B cell (primary cell): ENCODE measurements at regions not wholly inside any gene's neighbourhood (a gene's known extent, or its start where the extent isn't known, plus 50 kb on each side); places are given as distances from the start of the nearest gene placed in this dataset.
"Not testable (repeated sequence)": the region's sequence is repeated elsewhere in the genome, so short reads cannot be mapped to it uniquely, and the experiment has no call there.

ENCODE experiments used
- ATAC-seq: fragments of 200-7000 bp; cut with Tn5 transposase; one replicate; pipeline ENCODE4 v1.10.0; 2021; ENCODE audit warnings: low read depth, mild to moderate bottlenecking, moderate number of reproducible peaks, moderate library complexity
- CTCF ChIA-PET: fragments of 350-600 bp; sonication (Branson Sonifier 250); formaldehyde crosslinking; loops from one replicate; lab custom pipeline; 2021; ENCODE audit warnings: antibody characterized with exemption, inconsistent platforms; lab: Charles Lee
- POLR2A ChIA-PET: fragments of 350-600 bp; sonication (Branson Sonifier 250); formaldehyde crosslinking; loops from one replicate; lab custom pipeline; 2021; ENCODE audit warnings: antibody characterized with exemption; lab: Charles Lee
- DNase-seq: peaks from one replicate; pipeline ENCODE4 v3.0.0; 2013
- H2AFZ ChIP-seq: 2 replicates; pipeline ENCODE4 v1.6.1; 2012; ENCODE audit warnings: mild to moderate bottlenecking, low read depth, low read length; ENCODE audit not compliant: insufficient read depth, poor library complexity, severe bottlenecking
- H3K27ac ChIP-seq, 2 donors: 1 replicate in 1 of 2; 2 replicates in 1 of 2; pipeline ENCODE4 v1.5.1; 2012 to 2013; ENCODE audit warnings: low read length in 2 of 2, mild to moderate bottlenecking in 2 of 2, moderate library complexity in 1 of 2
- H3K27me3 ChIP-seq, 4 experiments: fragments of 200-600 bp in 1 of 4; sonication (generic) in 1 of 4; replicated peaks in 1 of 4; 1 replicate in 2 of 4; 2 replicates in 2 of 4; pipeline versions ENCODE4 v1.6.1 to v1.7.0; 2013 to 2016; ENCODE audit warnings: low read length in 3 of 4, mild to moderate bottlenecking in 2 of 4, mixed read lengths in 1 of 4, moderate library complexity in 1 of 4; ENCODE audit not compliant: insufficient read depth in 4 of 4, control insufficient read depth in 3 of 4; ENCODE audit errors: control extremely low read depth in 1 of 4
- H3K36me3 ChIP-seq, 2 experiments: replicated peaks in 1 of 2; 1 replicate in 1 of 2; 2 replicates in 1 of 2; pipeline versions ENCODE4 v1.6.1 to v1.7.1; 2013; ENCODE audit warnings: low read length in 1 of 2; ENCODE audit not compliant: insufficient read depth in 2 of 2, control insufficient read depth in 1 of 2; ENCODE audit errors: control extremely low read depth in 1 of 2, extremely low read depth in 1 of 2
- H3K4me1 ChIP-seq, 2 donors: fragments of 200-600 bp in 1 of 2; sonication (generic) in 1 of 2; 1 replicate in 1 of 2; 2 replicates in 1 of 2; pipeline versions ENCODE4 v1.5.1 to v1.6.1; 2013 to 2017; ENCODE audit warnings: low read length in 2 of 2; ENCODE audit not compliant: control insufficient read depth in 2 of 2, insufficient read depth in 2 of 2
- H3K4me2 ChIP-seq: replicated peaks from 2 replicates; pipeline ENCODE3; 2012; ENCODE audit warnings: mild to moderate bottlenecking, low read depth, low read length; ENCODE audit not compliant: poor library complexity, severe bottlenecking
- H3K4me3 ChIP-seq, 5 experiments: fragments of 200-600 bp in 1 of 5; sonication (generic) in 1 of 5; 1 replicate in 3 of 5; 2 replicates in 2 of 5; pipeline versions ENCODE4 v1.5.1 to v1.7.0; 2011 to 2016; ENCODE audit warnings: low read length in 4 of 5, mild to moderate bottlenecking in 4 of 5, low read depth in 2 of 5, control low read depth in 1 of 5, moderate library complexity in 1 of 5; ENCODE audit not compliant: insufficient read depth in 1 of 5; ENCODE audit errors: control extremely low read depth in 1 of 5, extremely low read depth in 1 of 5
- H3K79me2 ChIP-seq: fragments of 200-600 bp; sonication (generic); one replicate; pipeline ENCODE4 v1.6.0; 2016; ENCODE audit warnings: low read length; ENCODE audit not compliant: control insufficient read depth, insufficient read depth
- H3K9ac ChIP-seq: fragments of 200-600 bp; sonication (generic); 2 replicates; pipeline ENCODE4 v1.6.1; 2017; ENCODE audit warnings: mild to moderate bottlenecking, low read length, moderate library complexity
- H3K9me3 ChIP-seq, 3 donors: one replicate each; pipeline versions ENCODE4 v1.6.1 to v1.7.1; 2013; ENCODE audit warnings: low read length in 2 of 3; ENCODE audit not compliant: control insufficient read depth in 2 of 3, insufficient read depth in 1 of 3; ENCODE audit errors: control extremely low read depth in 1 of 3
- H4K20me1 ChIP-seq: 2 replicates; pipeline ENCODE4 v1.6.0; 2012; ENCODE audit warnings: mild to moderate bottlenecking, low read length; ENCODE audit not compliant: insufficient read depth, control insufficient read depth, poor library complexity, severe bottlenecking
- H3K27ac Mint-ChIP-seq: one replicate; pipeline ENCODE4 v1.8.0; 2021; ENCODE audit warnings: mixed read lengths
- H3K27me3 Mint-ChIP-seq: one replicate; pipeline ENCODE4 v1.8.0; 2021; ENCODE audit warnings: mixed read lengths
- H3K4me1 Mint-ChIP-seq: one replicate; pipeline ENCODE4 v1.8.0; 2021; ENCODE audit warnings: mixed read lengths
- H3K4me3 Mint-ChIP-seq: one replicate; pipeline ENCODE4 v1.8.0; 2021; ENCODE audit warnings: mixed read lengths
- H3K9me3 Mint-ChIP-seq: one replicate; pipeline ENCODE4 v1.8.0; 2022; ENCODE audit warnings: mixed read lengths; ENCODE audit not compliant: insufficient read depth
- EZH2 ChIP-seq: IDR thresholded peaks from 2 replicates; pipeline ENCODE4 v1.6.1; 2012; ENCODE audit warnings: borderline replicate concordance, low read depth, mild to moderate bottlenecking, moderate library complexity, low read length; ENCODE audit not compliant: insufficient read depth, poor library complexity, severe bottlenecking
- WGBS: methylation state at CpG from one replicate; pipeline ENCODE4 v1.1.5; 2013; ENCODE audit warnings: missing lambda C conversion rate; ENCODE audit not compliant: insufficient coverage; 5-methylcytosine and 5-hydroxymethylcytosine counted together
- intact Hi-C: fragments of 100-400 bp; cut with micrococcal nuclease; formaldehyde crosslinking; loops from one replicate; pipeline ENCODE4 v1.10.0; 2022
- TF ChIP-seq, protein P1 (sequence below): fragments of 200-600 bp; IDR thresholded peaks from one replicate; pipeline ENCODE4 v1.8.0; 2022; ENCODE audit warnings: antibody characterized with exemption, mild to moderate bottlenecking

DNA sequence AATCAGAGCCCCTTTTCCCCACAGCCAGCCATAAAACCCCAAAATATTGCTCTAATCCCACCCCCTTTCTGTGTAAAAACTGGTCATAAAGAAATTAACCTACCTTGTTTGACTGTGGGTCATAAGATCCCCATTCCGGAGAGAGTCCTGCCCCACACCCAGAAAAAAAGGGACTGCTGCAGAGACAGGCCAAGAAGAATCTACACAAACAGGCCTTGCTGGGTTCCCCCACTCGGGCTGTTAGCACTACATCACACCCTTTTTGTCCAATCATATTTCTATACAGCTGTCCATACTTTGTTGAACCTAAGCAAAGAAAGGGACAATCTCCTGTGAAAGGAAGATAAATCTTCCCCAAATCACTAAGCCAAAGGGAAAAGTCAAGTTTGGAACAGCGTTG, 84.4 kb upstream of the MFGE8 start:
- ATAC-seq: no peak
- H3K27me3 ChIP-seq: peaks cover 0 to 5% (median 0%) of the 10 kb centered on the region in 4 experiments
- Mint-ChIP-seq H3K4me3 (no peak overlapping the region), H3K9me3 (no peaks in the 10 kb centered on the region), H3K27ac (no peak overlapping the region), H3K27me3 (peaks cover 35% of the 10 kb centered on the region), H3K4me1 (peaks cover 4% of the 10 kb centered on the region)
- no peaks in the 10 kb centered on the region for H3K79me2 ChIP-seq
- no peak overlapping the region for H3K9ac ChIP-seq
- no peak for TF ChIP-seq EZH2
- TF ChIP-seq, protein P1, sequence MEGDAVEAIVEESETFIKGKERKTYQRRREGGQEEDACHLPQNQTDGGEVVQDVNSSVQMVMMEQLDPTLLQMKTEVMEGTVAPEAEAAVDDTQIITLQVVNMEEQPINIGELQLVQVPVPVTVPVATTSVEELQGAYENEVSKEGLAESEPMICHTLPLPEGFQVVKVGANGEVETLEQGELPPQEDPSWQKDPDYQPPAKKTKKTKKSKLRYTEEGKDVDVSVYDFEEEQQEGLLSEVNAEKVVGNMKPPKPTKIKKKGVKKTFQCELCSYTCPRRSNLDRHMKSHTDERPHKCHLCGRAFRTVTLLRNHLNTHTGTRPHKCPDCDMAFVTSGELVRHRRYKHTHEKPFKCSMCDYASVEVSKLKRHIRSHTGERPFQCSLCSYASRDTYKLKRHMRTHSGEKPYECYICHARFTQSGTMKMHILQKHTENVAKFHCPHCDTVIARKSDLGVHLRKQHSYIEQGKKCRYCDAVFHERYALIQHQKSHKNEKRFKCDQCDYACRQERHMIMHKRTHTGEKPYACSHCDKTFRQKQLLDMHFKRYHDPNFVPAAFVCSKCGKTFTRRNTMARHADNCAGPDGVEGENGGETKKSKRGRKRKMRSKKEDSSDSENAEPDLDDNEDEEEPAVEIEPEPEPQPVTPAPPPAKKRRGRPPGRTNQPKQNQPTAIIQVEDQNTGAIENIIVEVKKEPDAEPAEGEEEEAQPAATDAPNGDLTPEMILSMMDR: no peak
- no peaks in the 10 kb centered on the region for H4K20me1 ChIP-seq
- CTCF ChIA-PET: no interaction called here
- 100% methylated on average over 1 of the region's 3 CpGs for WGBS
- no peak overlapping the region for H3K4me3 ChIP-seq
- no peaks in the 10 kb centered on the region for H3K9me3 ChIP-seq
- no peak overlapping the region for H3K27ac ChIP-seq
- H2AFZ ChIP-seq: no peak overlapping the region
- H3K36me3 ChIP-seq: no peaks in the 10 kb centered on the region
- intact Hi-C loops: no loop called here
- no peak overlapping the region for H3K4me2 ChIP-seq
- POLR2A ChIA-PET: no interaction called here
- no peak for DNase-seq
- H3K4me1 ChIP-seq: no peaks in the 10 kb centered on the region

DNA sequence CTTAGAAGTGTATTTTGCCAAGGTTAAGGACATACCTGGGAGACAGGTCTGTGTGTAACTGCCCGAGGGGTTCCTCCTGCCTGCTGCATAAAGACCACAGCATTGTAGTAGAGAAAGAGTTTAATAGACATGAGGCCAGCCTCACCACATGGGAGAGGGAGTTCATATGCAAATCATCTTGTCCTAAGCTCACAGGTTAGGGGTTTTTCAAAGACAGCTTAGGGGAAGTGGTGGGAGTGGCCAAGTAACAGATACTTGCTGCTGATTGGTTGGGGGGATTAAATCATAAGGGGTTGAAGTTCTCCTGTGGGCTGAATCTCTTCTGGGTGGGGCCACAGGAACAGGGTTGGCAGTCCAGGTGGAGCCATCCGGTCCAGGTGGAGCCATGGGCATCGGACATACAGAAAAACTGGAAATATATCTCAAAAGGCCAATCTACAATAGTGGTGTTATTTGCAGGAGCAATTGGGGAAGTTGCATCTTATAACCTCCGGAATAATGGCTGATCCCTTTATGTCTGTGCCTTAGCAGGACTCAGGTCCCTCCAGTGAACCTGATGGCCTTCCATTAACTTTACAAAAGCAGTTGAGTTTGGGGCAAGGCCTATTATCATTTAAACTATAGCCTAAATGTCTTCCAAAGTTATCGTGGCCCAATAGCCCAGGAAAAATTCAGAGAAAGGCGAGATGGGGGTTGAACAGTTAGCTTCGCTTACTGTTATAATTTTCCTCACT, 86.0 kb upstream of the MFGE8 start:
- no peak for TF ChIP-seq EZH2
- TF ChIP-seq, protein P1: no peak
- H2AFZ ChIP-seq: no peak overlapping the region
- POLR2A ChIA-PET: no interaction called here
- no peak overlapping the region for H3K9ac ChIP-seq
- intact Hi-C loops: no loop called here
- 100% methylated on average over 1 of the region's 7 CpGs for WGBS
- Mint-ChIP-seq H3K9me3 (no peaks in the 10 kb centered on the region), H3K27ac (no peak overlapping the region), H3K27me3 (peaks cover 38% of the 10 kb centered on the region), H3K4me3 (no peak overlapping the region), H3K4me1 (peaks cover 4% of the 10 kb centered on the region)
- no peak overlapping the region for H3K4me3 ChIP-seq
- no peaks in the 10 kb centered on the region for H3K36me3 ChIP-seq
- no peak overlapping the region for H3K4me2 ChIP-seq
- H4K20me1 ChIP-seq: no peaks in the 10 kb centered on the region
- H3K9me3 ChIP-seq: no peaks in the 10 kb centered on the region
- no peaks in the 10 kb centered on the region for H3K4me1 ChIP-seq
- DNase-seq (no peak), ATAC-seq (no peak)
- CTCF ChIA-PET: no interaction called here
- H3K27me3 ChIP-seq: peaks cover 0 to 8% (median 0%) of the 10 kb centered on the region in 4 experiments
- no peaks in the 10 kb centered on the region for H3K79me2 ChIP-seq
- no peak overlapping the region for H3K27ac ChIP-seq

DNA sequence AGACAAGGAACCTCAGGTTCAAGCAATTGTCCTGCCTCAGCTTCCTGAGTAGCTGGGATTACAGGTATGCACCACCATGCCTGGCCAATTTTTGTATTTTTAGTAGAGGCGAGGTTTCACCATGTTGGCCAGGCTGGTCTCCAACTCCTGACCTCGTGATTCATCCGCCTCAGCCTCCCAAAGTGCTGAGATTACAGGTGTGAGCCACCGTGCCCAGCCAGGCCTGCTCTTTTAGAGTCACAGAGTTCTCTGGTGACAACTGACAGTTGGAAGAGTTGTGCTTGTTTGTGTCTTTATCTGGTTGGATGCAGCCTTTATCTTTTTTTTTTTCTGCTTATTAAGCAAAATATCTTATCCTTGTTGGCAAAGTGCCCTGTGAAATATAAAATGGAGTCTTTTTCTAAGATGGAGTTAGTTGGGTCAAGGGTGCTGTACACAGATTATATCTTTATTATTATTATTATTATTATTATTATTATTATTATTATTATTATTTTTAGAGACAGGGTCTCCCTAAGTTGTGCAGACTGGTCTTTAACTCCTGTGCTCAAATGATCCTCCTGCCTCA, 86.5 kb upstream of the ABHD2 start:
- H3K36me3 ChIP-seq, H3K4me1 Mint-ChIP-seq, POLR2A ChIA-PET, H3K4me1 ChIP-seq, H3K9me3 ChIP-seq, H3K27me3 ChIP-seq, intact Hi-C loops, H3K79me2 ChIP-seq, H3K9me3 Mint-ChIP-seq, CTCF ChIA-PET, H2AFZ ChIP-seq, H3K27ac Mint-ChIP-seq, DNase-seq, H3K9ac ChIP-seq, H3K27ac ChIP-seq, H3K4me3 Mint-ChIP-seq, ATAC-seq, H3K4me2 ChIP-seq, H3K4me3 ChIP-seq, H4K20me1 ChIP-seq: not testable (repeated sequence)
- peaks cover 40% of the 10 kb centered on the region for H3K27me3 Mint-ChIP-seq
- WGBS: 82% methylated on average over 4 of the region's 4 CpGs
